Stimulated activated CD8-positive, alpha-beta memory T cell treated with anti-CD3 and anti-CD28 coated beads, Interleukin-15, amount 100 ng/mL, for 24 hours (primary cell): ENCODE measurements at regions not wholly inside any gene's neighbourhood (a gene's known extent, or its start where the extent isn't known, plus 50 kb on each side); places are given as distances from the start of the nearest gene placed in this dataset.
"Not testable (repeated sequence)": the region's sequence is repeated elsewhere in the genome, so short reads cannot be mapped to it uniquely, and the experiment has no call there.

Source experiments
- DNase-seq: peaks from one replicate; pipeline ENCODE4 v3.0.0-alpha.2; 2020; ENCODE audit warnings: low read depth

DNA sequence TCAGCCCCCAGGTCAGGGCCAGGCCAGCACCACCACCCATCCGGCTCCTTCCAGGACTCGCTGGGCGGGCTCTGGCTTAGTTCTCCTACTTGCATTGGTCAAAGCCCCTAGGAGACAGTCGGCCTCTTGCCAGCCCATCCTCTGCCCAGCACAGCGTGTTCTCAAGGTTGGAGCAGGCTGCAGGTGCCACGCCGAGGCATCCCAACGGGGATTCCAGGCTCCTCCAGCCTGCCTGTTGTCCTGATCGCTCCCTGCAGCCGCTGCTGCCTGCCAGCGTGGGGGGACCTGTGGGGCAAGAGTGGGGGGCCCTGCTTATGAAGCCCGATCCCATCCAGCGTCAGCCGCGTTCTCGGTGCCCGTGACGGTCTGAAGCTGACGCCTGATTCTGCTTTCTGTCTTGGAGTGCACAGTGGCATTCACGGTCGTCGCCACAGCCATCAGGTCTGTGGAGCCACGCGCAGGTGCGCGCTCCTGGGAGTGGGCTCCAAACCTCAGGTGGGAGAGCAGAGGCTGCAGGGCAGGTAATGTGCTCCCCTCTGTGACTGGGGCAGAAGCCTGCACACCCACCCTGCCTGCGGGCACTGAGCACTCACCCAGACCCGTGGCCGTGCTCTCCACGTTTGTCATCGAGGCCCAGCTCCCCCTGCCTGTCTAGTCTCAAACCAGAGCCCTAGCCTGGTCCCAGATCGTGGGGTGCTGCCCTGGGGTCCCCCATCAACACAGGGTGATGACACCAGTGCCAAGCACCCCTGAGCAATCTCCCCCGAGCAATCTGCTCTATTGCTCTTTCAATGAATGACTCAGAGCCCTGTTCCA lies 991.6 kb downstream of the BRD1 start:
- DNase-seq = no peak

DNA sequence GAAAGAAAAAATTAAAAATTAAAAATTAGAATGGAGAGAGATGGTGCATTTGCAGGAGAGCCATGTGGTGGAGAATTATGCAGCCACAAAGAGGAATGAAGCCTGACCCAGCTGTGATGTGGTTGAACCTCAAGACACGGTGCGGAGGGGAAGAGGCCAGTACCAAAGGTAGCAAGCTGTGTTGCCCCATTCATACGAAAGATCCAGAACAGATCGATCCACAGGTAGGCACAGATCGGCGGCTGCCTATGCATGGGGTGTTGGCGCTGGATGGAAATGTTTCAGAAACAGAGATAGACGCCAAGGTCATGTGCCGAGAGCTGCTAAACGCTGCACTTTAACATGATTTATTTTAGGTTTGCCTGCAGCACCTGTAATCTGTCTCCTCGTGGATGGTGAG lies 992.3 kb downstream of the BRD1 start:
- no peak for DNase-seq

DNA sequence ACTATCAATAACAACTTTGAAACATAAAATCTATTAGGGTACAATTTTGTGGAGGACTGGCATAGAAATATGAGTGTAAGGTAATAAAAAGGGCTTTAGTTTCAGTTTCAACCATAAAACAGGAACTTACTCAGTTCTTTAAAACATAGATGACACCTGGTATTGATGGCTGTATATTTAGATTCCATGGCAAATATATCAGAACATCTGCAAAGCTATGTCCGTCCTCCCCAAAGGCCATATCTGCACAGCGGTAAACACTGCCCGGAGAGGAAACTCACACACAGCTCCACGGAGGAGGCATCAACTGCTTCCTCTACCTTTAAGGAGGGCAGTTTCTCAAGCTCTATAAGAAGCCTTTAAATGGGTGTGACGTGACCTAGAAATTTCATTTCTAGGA lies 993.3 kb downstream of the BRD1 start:
- DNase-seq = no peak

DNA sequence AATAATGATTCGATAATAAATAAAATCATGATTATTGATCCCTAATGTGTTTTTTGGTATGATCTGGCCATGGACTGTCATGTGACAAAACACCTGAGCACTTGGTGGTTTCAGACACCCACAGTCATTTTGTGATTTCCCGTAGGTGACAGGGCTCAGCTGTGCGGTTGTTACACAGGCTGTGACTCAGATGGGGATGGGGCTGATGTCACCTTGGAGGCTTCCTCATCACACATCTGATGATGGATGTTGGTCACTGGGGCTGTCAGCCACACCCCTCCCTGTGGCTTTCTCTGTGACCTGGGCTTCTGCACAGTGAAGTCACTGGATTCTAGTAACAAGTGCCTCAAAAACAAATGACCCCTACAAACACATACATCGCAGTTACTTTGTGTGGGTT lies 995.1 kb downstream of the BRD1 start:
- no peak for DNase-seq

DNA sequence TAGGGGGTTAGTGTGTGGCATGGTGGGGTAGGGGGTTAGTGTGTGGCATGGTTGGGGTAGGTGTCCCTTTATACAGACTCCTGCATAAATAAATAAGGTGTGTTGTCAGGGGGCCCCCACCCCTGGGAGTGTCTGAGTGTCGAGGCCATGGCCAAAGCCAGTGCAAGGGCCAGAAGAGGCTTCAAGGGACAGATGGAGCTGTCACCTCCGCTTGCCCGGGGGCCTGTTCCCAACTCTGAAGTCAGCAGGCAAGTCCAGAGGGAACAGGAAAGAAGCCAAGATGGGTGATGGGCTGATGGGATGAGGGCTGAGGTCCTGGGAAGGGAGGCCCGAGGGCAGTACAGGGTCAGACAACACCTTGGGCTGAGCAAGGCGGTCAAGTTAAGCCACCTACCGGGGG lies 997.8 kb downstream of the BRD1 start:
- DNase-seq = no peak

DNA sequence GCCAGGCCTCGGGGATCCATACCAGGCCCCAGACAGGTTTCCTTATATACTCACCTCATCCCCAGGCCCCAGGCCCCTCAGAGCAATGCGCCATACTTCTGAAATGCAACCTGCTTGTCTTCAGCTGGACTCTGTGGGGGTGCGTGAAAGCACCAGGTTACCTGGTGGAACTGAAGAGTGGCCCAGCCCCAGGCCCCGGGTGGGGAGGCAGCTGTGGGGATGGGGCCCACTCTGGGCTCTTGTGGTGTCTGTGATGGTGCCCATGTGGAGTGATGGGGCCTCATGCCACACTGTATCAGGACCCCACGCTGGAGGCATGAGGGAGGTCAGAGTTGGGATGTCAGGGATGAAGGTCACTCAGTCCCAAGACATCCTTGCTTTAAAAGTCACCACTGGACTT lies 999.0 kb downstream of the BRD1 start:
- no peak for DNase-seq

DNA sequence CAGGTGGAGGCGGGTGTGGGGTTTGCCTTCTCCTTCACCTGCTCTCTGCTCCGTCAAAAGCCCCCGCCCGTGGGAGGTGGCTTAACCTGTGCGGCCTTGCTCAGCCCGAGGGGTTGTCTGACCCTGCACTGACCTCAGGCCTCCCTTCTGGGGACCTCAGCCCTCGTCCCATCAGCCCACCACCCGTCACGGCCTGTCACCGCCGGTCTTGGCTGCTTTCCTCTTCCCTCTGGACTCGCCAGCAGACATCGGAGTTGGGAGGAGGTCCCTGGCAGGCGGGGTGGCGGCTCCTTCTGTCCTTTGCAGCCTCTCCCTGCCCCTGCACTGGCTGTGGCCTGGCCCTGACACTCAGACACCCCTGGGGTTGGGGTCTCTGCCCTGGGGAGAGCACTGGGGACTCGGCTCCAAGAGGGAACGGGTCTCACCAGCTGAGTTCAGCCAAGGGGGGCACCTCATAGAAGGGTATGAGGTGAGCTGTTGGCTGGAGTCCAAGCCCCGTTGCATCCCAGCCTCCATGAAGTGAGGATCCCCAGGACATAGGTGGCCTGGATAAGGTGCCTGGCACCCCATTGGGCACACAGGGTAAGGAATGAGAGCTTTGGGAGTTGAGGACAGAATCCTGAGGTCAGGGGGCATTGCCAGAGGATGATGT lies 999.6 kb downstream of the BRD1 start:
- DNase-seq = no peak

DNA sequence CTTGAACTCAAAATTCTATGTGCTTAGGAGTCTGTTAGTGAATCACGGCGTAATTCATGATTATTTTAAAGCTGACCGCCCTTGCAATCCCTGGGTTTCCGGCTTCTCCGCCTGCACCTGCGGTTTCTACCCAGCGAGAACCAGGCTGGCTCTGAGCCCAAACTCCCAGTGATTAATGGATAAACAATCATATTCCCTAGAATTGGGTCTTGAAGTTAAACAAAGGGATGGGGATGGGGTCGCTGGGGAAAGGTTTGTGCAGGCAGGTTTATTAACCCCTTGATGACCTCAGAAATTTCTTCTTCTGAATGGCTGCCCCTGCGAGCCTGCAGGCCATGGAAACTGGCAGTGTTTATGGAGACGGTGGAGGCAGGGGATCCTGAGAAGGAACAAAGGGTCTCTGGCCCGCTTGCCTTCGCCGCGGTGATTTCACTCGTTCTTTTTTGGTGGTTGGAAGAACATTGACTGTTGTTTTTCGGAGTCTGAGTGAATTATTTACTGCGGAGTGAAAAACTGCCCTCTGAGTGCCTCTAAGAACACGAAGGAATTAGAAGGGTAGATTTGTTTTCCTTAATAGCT lies 1000.3 kb downstream of the BRD1 start:
- no peak for DNase-seq

DNA sequence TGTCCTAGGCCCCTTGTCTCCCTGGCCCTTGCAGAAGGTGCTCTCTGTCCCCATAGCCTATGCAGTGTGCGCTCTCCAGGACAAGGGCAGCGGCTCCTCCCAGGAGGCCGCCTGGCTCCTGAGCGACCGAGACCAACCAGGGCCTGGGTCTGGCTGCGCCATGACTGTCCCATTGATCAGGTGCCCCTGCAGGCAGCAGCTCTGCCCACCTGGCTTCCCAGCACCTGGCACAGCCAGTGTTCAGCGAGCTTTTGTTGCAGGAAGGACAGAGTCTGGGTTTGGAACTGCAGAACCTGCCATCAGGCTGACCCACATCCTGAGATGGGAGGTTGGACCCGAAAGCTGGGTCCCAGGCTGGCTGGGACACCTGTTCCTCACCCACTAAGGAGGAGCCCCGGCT lies 1001.1 kb downstream of the BRD1 start:
- DNase-seq = no peak

DNA sequence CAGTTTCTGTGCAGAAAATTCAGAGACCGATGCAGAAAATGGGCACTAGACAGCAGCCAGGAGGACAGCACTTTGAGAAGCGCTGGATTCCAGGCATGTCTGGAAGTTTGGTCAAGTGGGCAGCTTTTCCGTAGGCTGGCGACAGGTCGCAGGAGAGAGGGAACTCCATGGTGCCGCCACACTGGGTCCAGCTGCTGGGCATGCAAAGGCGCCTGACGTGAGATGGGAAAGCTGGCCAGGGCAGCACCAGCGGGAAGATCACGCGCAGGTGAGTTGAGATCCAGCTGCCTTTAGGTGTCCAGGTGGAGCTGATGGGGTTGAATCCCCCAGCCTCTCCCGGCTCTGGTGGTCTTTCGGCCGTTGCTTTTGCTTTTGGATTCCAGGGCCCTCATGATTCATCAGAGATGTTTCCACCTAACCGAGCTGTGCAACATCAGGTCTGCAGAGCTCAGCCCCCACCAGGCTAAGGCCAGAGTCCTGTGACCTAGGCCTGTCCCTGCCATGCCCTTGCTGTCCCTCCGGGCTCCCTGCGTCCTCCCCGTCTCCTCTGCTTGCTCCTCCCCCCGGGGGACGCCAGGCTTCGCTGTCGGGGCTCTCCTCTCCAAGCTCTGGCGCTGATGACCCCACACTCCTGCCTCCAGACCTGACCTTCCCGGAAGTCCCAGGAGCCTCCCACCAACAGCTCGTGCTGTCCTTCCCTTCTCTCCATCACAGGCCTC lies 1001.7 kb downstream of the BRD1 start:
- no peak for DNase-seq

DNA sequence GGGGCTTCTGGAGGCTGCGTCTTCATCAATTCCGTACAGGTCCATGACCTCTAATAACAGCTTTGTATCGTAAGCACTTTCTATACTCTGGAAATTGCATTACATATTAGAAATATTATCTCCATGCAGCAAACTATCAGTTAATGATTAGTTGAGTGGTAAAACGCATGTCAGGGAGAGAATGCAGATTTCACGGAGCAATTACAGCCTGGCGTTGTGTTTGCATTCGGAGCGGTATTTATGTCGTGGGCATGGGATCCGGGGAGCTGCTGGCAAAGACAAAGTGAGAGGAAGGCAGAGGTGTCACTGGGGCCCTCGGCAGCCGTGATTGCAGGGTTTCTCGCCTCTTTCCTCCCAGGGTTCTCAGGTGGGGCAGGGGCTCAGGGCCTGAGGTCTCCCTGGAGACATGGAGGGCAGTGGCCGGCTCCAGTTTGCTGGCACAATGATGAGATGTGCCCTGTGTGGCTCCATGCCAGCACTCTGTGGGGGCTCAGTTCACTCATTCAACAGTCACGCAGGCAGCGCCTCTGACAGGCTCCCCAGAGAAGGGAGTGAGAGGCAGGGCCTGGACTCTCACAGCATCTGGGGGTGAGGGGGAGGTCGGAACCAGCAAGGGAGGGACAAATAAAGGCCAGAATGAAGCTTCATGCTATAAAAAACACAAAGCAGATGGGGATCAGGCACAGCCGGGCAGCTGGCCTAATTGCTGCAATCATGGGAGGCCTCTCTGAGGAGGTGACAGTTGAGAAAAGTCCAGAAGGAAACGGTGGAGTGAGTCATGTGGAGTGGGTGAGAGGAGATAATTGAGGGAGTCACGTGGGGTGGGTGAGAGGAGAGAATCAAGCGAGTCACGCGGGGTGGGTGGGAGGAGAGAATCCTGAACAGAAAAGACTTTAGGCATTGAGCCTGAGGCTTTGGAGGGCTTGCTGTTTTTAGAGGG lies 1002.7 kb downstream of the BRD1 start:
- no peak for DNase-seq

DNA sequence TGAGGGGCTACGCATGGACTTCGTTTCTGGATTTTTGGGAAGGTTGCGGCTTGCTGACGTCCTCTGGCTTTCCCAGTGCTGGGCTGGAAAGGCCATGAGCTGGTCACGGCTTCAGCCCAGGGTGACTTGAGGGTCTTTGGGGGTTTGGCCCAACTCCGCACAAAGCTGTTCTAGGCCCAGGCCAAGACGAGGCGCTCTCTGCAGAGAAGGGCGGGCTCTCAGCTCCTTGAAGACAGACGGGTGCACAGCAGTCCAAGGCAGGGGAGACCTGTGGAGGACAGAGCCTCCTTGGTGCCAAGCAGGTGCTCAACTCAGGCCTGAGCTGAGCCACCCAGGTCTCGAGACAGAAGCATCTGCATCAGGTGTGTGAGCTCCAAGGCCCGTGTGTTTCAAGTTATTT lies 1003.7 kb downstream of the BRD1 start:
- DNase-seq = no peak

DNA sequence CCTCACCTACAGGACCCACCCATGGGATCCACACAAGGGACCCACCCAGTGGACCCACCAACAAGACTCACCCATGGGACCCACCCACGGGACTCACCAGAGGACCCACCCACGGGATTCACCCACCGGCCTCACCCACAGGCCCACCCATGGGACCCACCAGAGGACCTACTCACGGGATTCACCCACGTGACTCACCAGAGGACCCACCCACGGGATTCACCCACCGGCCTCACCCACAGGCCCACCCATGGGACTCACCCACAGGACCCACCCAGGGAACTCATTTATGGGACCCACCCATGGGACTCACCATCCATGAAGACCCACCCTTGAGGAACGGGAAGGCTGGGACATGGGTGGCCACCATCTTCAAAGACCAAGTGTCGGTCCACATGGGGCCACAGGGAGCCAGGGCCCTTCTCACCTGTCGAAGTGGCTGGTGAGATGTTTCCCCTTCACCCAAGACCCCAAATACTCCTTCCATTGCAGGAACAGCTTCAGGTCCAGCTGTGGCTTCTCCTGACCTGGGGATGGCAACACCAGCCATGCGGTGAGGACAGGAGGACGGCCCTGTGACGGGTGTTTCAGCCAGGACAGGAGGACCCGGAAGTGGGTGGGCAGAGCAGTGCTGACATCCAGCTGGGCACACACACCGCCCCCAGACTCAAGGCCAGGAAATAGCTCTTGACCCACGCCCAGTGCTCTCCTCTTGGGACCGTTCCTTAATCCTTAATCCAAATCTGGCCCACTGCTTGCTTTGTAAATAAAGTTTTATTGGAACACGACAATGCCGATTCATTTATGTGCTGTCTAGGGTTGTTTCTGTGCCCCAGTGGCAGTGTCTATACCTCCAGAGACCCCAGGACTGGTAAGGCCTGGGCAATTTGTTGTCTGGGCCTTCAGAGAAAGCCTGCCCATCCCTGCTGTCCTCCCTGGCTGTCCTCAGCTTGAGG lies 1005.1 kb downstream of the BRD1 start:
- no peak for DNase-seq

DNA sequence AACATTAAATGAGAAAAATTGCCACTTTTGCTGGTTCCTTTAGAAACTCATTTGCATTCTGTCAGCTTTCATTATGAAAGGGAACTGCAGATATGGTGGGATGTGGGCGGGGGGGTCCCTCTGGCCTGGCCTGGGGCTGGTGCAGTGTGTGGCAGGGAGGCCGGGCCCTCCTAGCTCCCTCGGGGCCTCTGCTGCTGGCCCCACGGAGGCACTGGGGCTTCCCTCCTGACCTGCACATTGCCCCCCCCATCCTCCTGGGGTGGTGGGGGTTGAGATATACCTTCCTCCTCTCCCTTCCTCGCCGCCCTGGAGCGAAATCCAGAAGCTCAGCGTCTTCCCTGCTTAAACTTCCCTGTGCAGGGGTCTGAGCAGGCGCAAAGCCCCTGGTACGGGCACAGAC lies 1005.9 kb downstream of the BRD1 start:
- DNase-seq = no peak

DNA sequence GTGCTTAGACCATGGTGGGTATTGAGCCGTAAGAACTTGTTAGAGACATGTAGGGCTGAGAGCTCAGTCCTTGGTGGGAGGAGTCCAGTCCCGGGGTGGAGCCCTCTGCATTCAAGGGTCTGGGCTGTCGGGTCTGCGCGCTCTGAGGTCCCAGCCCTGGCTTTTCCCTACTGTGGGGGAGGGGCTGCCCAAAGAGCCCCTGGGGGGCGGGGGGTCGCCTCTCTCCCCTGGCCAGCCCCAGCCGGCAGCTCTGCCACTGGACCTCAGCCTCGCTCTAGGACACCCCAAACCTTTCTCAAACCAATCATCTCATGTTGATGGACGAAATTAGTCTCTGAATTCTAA lies 1006.4 kb downstream of the BRD1 start:
- no peak for DNase-seq

DNA sequence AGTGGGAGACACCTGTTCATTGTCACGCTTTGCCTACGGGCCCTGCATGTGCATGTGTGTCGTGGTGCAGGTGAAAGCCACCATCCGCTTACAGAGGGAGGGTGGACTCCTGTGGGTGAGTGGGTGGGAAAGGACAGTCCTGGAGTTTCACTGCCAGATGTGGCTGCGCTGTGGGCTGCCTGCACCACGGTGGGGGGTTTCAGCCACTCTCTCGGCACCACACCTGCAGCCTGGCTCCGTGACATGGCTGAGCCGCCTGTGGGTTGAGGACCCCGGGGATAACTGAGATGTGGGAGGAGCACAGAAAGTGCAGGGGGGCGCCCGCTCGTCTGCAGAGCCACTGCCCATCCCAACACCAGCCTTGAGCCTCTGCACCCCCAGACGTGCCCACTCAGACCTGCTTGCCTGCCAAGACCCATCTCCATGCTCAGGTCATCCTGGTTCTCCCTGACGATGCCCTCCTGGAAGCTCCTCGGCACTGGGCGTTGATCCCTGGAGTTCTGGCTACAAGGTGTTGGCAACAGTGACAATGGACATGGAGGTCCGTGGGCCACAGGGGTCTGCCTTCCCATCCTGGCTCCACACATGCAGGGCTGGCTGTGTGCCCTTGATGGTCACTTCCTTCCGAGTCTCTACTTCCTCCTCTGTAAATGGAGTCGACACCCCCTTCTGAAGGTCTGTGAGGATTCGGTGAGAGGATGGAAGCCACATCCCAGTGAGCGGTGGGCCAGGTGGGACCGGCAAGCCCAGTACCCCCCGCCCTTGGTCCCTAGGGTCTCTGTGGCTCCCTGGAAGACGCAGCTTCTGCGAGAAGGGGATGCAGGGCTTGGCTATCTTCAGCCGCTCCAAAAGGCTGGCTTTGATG lies 1007.0 kb downstream of the BRD1 start:
- no peak for DNase-seq

DNA sequence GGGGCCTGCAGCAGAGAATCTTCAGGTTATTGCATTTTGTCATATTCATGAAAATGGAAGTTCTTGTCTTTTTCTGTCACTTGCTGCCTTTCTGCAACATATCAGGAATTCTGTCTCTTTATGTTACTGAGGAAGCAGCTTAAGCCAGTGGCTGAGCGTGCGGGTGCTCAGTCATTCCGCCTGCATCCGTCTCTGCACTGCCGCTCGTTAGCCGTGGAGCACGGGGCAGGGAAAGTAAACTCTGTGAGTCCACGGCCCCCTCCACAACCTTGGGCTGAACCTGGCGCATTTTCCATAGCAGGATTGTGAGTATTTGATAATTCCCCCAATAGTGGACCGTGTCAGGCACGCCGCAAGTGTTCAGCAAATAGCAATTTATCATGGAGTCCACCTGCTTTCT lies 1007.7 kb downstream of the BRD1 start:
- no peak for DNase-seq

DNA sequence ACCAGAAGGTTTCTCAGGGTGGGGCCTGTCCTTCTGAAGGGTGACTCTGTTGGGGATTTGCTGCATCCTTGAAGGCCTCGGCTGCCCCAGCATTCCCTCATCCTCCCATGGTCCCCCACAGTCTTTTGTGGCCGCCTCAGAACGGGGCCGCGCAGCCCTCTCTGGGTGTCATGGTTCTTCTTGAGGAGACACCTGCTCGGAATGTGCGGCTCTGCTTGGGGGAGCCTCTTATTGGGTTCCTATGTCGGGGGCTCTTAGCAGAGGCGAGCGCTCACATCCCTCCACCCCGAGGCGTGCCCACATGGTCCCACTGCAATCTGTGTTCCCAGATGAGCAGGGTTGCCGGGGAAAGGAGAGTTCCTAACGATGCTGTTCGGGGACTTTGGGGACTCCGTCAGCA lies 1008.4 kb downstream of the BRD1 start:
- DNase-seq = no peak

DNA sequence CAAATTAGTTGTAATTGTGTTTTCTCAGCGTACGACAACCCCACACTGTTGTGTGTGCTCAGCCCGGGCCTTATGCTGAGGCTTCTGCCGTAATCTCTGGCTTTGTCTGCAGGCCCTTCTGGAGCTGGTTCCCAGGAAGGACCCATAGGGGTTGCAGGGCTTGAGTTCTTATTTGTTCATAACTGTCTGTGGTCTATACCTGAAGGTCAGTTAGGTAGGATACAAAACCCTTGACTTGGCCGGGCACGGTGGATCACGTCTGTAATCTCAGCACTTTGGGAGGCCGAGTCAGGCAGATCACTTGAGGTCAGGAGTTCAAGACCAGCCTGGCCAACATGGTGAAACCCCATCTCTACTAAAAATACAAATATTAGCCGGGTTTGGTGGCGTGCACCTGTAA lies 1010.2 kb downstream of the BRD1 start:
- not testable (repeated sequence) for DNase-seq

DNA sequence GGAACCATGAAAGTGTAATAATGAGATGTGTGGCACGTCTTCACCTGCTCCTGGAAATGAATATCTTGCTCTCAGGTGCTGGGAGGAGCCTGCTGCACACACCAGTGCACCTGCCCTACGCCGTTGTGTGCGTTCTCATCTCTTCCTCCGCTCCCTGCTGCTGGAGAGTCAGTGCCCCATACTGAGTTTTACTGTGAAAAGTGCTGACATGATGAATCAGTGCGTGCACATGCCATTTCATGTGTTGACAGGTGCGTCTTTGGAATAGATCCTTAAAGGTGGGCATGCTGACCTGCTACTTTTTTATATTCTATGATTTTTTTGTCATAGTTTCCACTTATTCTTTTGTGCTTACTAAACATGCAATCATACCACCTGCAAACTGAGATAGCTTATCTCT lies 1015.8 kb downstream of the BRD1 start:
- no peak for DNase-seq
